Suprapubic skin (tissue), 4 donors: ENCODE measurements at regions not wholly inside any gene's neighbourhood (a gene's known extent, or its start where the extent isn't known, plus 50 kb on each side); places are given as distances from the start of the nearest gene placed in this dataset.

ENCODE experiments used
- EP300 ChIP-seq: sonication (generic); formaldehyde crosslinking; IDR thresholded peaks from one replicate; pipeline ENCODE4 v1.6.1; 2017; ENCODE audit warnings: antibody characterized with exemption
- POLR2A ChIP-seq, 2 donors: fragments of 450-650 bp; IDR thresholded peaks; one replicate each; pipeline ENCODE4 v1.6.1; 2017; ENCODE audit warnings: antibody characterized with exemption in 2 of 2, mild to moderate bottlenecking in 2 of 2, moderate library complexity in 2 of 2
- POLR2AphosphoS5 ChIP-seq, 3 donors: sonication (generic); formaldehyde crosslinking; IDR thresholded peaks; one replicate each; pipeline ENCODE4 v1.6.1; 2017; ENCODE audit warnings: antibody characterized with exemption in 3 of 3
- TF ChIP-seq, protein P1 (sequence below), 2 donors: fragments of 200-600 bp in 1 of 2; fragments of 450-650 bp in 1 of 2; sonication (generic) in 1 of 2; IDR thresholded peaks; one replicate each; pipeline ENCODE4 v1.5.1; 2016 to 2019; ENCODE audit warnings: antibody characterized with exemption in 2 of 2, mild to moderate bottlenecking in 1 of 2, moderate library complexity in 1 of 2

DNA sequence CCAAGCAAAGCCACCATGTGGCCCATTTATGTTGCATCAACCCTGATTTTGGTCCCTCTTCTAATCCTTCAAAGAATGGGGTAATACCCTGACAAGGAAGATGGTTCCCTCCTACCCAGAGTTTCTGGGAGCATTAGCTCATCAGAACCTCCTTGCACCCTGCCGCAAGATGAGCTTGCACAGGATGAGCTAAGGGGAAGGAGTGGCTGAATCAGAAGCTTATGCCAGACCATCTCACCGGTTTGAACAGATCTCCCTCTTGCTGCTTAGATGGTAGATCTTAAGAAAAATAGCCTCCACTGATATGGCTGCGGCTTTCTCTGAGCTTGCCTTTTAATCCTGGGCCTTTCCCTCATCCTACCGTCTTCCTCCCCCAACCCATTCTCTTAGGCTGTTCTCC lies 175.1 kb downstream of the SOX9 start:
- TF ChIP-seq, protein P1, sequence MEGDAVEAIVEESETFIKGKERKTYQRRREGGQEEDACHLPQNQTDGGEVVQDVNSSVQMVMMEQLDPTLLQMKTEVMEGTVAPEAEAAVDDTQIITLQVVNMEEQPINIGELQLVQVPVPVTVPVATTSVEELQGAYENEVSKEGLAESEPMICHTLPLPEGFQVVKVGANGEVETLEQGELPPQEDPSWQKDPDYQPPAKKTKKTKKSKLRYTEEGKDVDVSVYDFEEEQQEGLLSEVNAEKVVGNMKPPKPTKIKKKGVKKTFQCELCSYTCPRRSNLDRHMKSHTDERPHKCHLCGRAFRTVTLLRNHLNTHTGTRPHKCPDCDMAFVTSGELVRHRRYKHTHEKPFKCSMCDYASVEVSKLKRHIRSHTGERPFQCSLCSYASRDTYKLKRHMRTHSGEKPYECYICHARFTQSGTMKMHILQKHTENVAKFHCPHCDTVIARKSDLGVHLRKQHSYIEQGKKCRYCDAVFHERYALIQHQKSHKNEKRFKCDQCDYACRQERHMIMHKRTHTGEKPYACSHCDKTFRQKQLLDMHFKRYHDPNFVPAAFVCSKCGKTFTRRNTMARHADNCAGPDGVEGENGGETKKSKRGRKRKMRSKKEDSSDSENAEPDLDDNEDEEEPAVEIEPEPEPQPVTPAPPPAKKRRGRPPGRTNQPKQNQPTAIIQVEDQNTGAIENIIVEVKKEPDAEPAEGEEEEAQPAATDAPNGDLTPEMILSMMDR (IDR thresholded peaks at IDR 0.05): no peak
- TF ChIP-seq POLR2A (IDR thresholded peaks at IDR 0.05) (no peak), POLR2AphosphoS5 (IDR thresholded peaks at IDR 0.05) (no peak), EP300 (no peak)
